GM12878 (cell line): ENCODE measurements at regions not wholly inside any gene's neighbourhood (a gene's known extent, or its start where the extent isn't known, plus 50 kb on each side); places are given as distances from the start of the nearest gene placed in this dataset.
A peak's percentile ranks its signal among the peaks of the same experiment; 100 is the strongest.

ENCODE experiments used
- ATAC-seq: fragments of 200-7000 bp; cut with Tn5 transposase; 3 replicates; pipeline ENCODE4 v1.9.1; 2020; ENCODE audit warnings: mild to moderate bottlenecking, moderate library complexity
- BruUV-seq: library from RNA; stranded (reverse); fragments of 400-500 nt; replicated peaks from 2 replicates; lab custom pipeline; 2021; lab: Mats Ljungman, UMichigan
- CTCF ChIA-PET: fragments of 300-600 bp; sonication (Branson Sonifier 250); formaldehyde crosslinking; extraction: SDS; loops from one replicate; lab custom pipeline; 2021; ENCODE audit warnings: inconsistent platforms; lab: Yijun Ruan, JAX
- POLR2A ChIA-PET: fragments of 350-600 bp; formaldehyde crosslinking; extraction: SDS; loops from one replicate; lab custom pipeline; 2021; ENCODE audit warnings: inconsistent platforms; lab: Charles Lee
- RAD21 ChIA-PET: fragments of 300-600 bp; sonication (Branson Sonifier 250); formaldehyde crosslinking; loops from one replicate; lab custom pipeline; 2023; ENCODE audit warnings: antibody characterized with exemption; ENCODE audit not compliant: unreplicated experiment; lab: Charles Lee
- SMC1A ChIA-PET: fragments of 300-600 bp; sonication (Branson Sonifier 250); formaldehyde crosslinking; loops from one replicate; lab custom pipeline; 2023; ENCODE audit not compliant: unreplicated experiment, uncharacterized antibody; lab: Charles Lee
- DNase-seq: peaks from one replicate; pipeline ENCODE4 v3.0.0-alpha.2; 2011; ENCODE audit warnings: low read depth, low spot score
- FAIRE-seq: peaks from 3 replicates; lab custom pipeline; 2011; peaks lifted over from hg19 to GRCh38; lab: Jason Lieb, UNC
- H2AFZ ChIP-seq: 2 replicates; pipeline ENCODE4 v1.6.0; 2011; ENCODE audit warnings: low read depth, low read length, control low read depth; ENCODE audit not compliant: control insufficient read depth
- H3K27ac ChIP-seq: 2 replicates; pipeline ENCODE4 v1.5.1; 2011; ENCODE audit warnings: control low read depth; ENCODE audit not compliant: control insufficient read depth, insufficient read depth
- H3K27me3 ChIP-seq, 2 experiments: replicated peaks in 1 of 2; 2 replicates each; pipeline versions ENCODE4 v1.6.0 to v1.6.1; 2011; ENCODE audit warnings: low read length in 1 of 2; ENCODE audit not compliant: control insufficient read depth in 2 of 2, insufficient read depth in 2 of 2
- H3K36me3 ChIP-seq, 2 experiments: 2 replicates each; pipeline ENCODE4 v1.5.1; 2011; ENCODE audit warnings: low read length in 1 of 2; ENCODE audit not compliant: control insufficient read depth in 2 of 2, insufficient read depth in 2 of 2
- H3K4me1 ChIP-seq: 2 replicates; pipeline ENCODE4 v1.6.1; 2011; ENCODE audit warnings: mild to moderate bottlenecking, low read length, moderate library complexity, mixed read lengths; ENCODE audit not compliant: control insufficient read depth, insufficient read depth
- H3K4me2 ChIP-seq: 2 replicates; pipeline ENCODE4 v1.6.0; 2011; ENCODE audit warnings: control low read depth; ENCODE audit not compliant: control insufficient read depth, insufficient read depth
- H3K4me3 ChIP-seq: fragments of 200-600 bp; sonication (generic); 2 replicates; pipeline ENCODE4 v1.5.1; 2016
- H3K79me2 ChIP-seq: 2 replicates; pipeline ENCODE4 v1.6.0; 2011; ENCODE audit warnings: low read length; ENCODE audit not compliant: control insufficient read depth, insufficient read depth
- H3K9ac ChIP-seq: 2 replicates; pipeline ENCODE4 v1.8.0; 2011; ENCODE audit warnings: low read length, control low read depth, mixed read lengths; ENCODE audit not compliant: control insufficient read depth, insufficient read depth
- H3K9me3 ChIP-seq: replicated peaks from 3 replicates; pipeline ENCODE4 v1.5.1; 2011; ENCODE audit warnings: mild to moderate bottlenecking, low read length; ENCODE audit not compliant: control insufficient read depth, insufficient read depth
- H4K20me1 ChIP-seq: 2 replicates; pipeline ENCODE4 v1.6.0; 2011; ENCODE audit not compliant: control insufficient read depth, insufficient read depth
- ATF7 ChIP-seq: fragments of 450-650 bp; IDR thresholded peaks from 2 replicates; pipeline ENCODE4 v1.6.1; 2016; ENCODE audit warnings: low read depth, mild to moderate bottlenecking
- BCL3 ChIP-seq: IDR thresholded peaks from 2 replicates; pipeline ENCODE4 v1.6.1; 2011; ENCODE audit warnings: borderline replicate concordance, low read depth, mild to moderate bottlenecking, moderate library complexity, low read length; ENCODE audit not compliant: insufficient read depth, poor library complexity, severe bottlenecking
- HDAC2 ChIP-seq: fragments of 200-600 bp; sonication (generic); IDR thresholded peaks from 2 replicates; pipeline ENCODE4 v1.6.1; 2017
- HDAC6 ChIP-seq: fragments of 200-600 bp; sonication (generic); IDR thresholded peaks from one replicate; pipeline ENCODE4 v1.8.0; 2017; ENCODE audit warnings: antibody characterized with exemption; ENCODE audit not compliant: unreplicated experiment
- IRF4 ChIP-seq: IDR thresholded peaks from 2 replicates; pipeline ENCODE4 v1.6.1; 2011; ENCODE audit warnings: low read depth, low read length
- KAT2A ChIP-seq: conservative IDR thresholded peaks from 2 replicates; pipeline ENCODE4 v1.6.1; 2011; ENCODE audit warnings: low read depth, low read length; ENCODE audit not compliant: control insufficient read depth
- LARP7 ChIP-seq: fragments of 450-650 bp; IDR thresholded peaks from 2 replicates; pipeline ENCODE4 v1.6.1; 2017; ENCODE audit warnings: mild to moderate bottlenecking
- MAX ChIP-seq: IDR thresholded peaks from 2 replicates; pipeline ENCODE4 v1.6.1; 2012; ENCODE audit warnings: low read depth, low read length, improper control_type of control experiment
- MLLT1 ChIP-seq: fragments of 450-650 bp; IDR thresholded peaks from 2 replicates; pipeline ENCODE4 v1.6.1; 2016; ENCODE audit warnings: mild to moderate bottlenecking
- POLR2AphosphoS2 ChIP-seq: IDR thresholded peaks from 2 replicates; pipeline ENCODE4 v1.6.1; 2011; ENCODE audit warnings: low read depth, mild to moderate bottlenecking, low read length, improper control_type of control experiment, moderate library complexity
- RB1 ChIP-seq: fragments of 450-650 bp; formaldehyde crosslinking; IDR thresholded peaks from 2 replicates; pipeline ENCODE4 v1.6.1; 2017; ENCODE audit warnings: mild to moderate bottlenecking, borderline replicate concordance
- RELA ChIP-seq: fragments of 450-650 bp; IDR thresholded peaks from 2 replicates; pipeline ENCODE4 v1.8.0; 2014; ENCODE audit warnings: borderline replicate concordance; ENCODE audit not compliant: partially characterized antibody
- SMC3 ChIP-seq: IDR thresholded peaks from 2 replicates; pipeline ENCODE4 v1.6.1; 2011; ENCODE audit warnings: low read length, improper control_type of control experiment, borderline replicate concordance
- TARDBP ChIP-seq: IDR thresholded peaks from 2 replicates; pipeline ENCODE4 v1.6.1; 2016; ENCODE audit warnings: borderline replicate concordance
- YY1 ChIP-seq: IDR thresholded peaks from 2 replicates; pipeline ENCODE4 v1.6.1; 2011; ENCODE audit warnings: low read depth, mild to moderate bottlenecking, low read length
- ZBTB11 ChIP-seq: fragments of 450-650 bp; formaldehyde crosslinking; IDR thresholded peaks from 2 replicates; pipeline ENCODE4 v1.5.0; 2022; ENCODE audit warnings: mild to moderate bottlenecking, missing genetic modification characterization
- ZNF384 ChIP-seq: IDR thresholded peaks from 2 replicates; pipeline ENCODE4 v1.6.1; 2012; ENCODE audit warnings: low read depth, mild to moderate bottlenecking, low read length, improper control_type of control experiment, borderline replicate concordance
- ZSCAN29 ChIP-seq: fragments of 450-650 bp; IDR thresholded peaks from 2 replicates; pipeline ENCODE4 v1.6.1; 2017; ENCODE audit warnings: mild to moderate bottlenecking, moderate library complexity
- WGBS: methylation state at CpG from one replicate; pipeline ENCODE4 v1.1.6; 2016; ENCODE audit warnings: low lambda C conversion rate; ENCODE audit not compliant: insufficient replicate concordance, insufficient coverage; ENCODE audit errors: missing lambda C conversion rate; 5-methylcytosine and 5-hydroxymethylcytosine counted together
- in situ Hi-C: fragments of 300-500 bp; cut with MboI; formaldehyde crosslinking; loops from 9 replicates; pipeline ENCODE4 v1.14.3; 2018; ENCODE audit warnings: mixed read lengths
- intact Hi-C: fragments of 100-400 bp; cut with micrococcal nuclease; formaldehyde crosslinking; loops from one replicate; pipeline ENCODE4 v1.14.2; 2022; ENCODE audit not compliant: unreplicated experiment

GRCh38 chr1:219354962-219355361 is 181.3 kb downstream of the LYPLAL1 start:
- POLR2A ChIA-PET: no interaction called here
- BruUV-seq: no TSS peak
- TF ChIP-seq BCL3 (no peak), ZBTB11 (CRISPR knock-in tag) (no peak), RB1 (no peak), POLR2AphosphoS2 (no peak), HDAC6 (no peak), SMC3 (no peak), IRF4 (no peak), YY1 (no peak), MLLT1 (no peak), HDAC2 (no peak), LARP7 (no peak), ZSCAN29 (no peak), KAT2A (no peak), TARDBP (no peak), RELA (no peak), MAX (no peak), ATF7 (no peak), ZNF384 (no peak)

More at GRCh38 chr1:219354962-219355361, 181.3 kb downstream of the LYPLAL1 start:
- Histone ChIP-seq H3K4me3 (no peak overlapping the region), H3K79me2 (no peaks in the 10 kb centered on the region), H2AFZ (no peak overlapping the region), H3K36me3 (no peaks in the 10 kb centered on the region), H3K4me2 (no peak overlapping the region), H3K27ac (no peak overlapping the region), H3K4me1 (no peaks in the 10 kb centered on the region), H3K9me3 (no peaks in the 10 kb centered on the region), H3K27me3 (no peaks in the 10 kb centered on the region), H4K20me1 (no peaks in the 10 kb centered on the region), H3K9ac (no peak overlapping the region)
- CTCF ChIA-PET: no interaction called here
- WGBS: 66% methylated on average over 4 of the region's 4 CpGs
- in situ Hi-C loops: no loop called here
- intact Hi-C loops: no loop called here
- ATAC-seq (no peak), DNase-seq (no peak), FAIRE-seq (peak; percentile 57)
- RAD21 ChIA-PET: no interaction called here
- SMC1A ChIA-PET: no interaction called here
